ENCODE measurements at regions not wholly inside any gene's neighbourhood (a gene's known extent, or its start where the extent isn't known, plus 50 kb on each side); places are given as distances from the start of the nearest gene placed in this dataset.

GRCh38 chr7:142469696-142470543 is 212.1 kb upstream of the PRSS58 start:
- no peak for TF ChIP-seq ZNF747 (CRISPR knock-in tag; IDR thresholded peaks at IDR 0.05; ENCODE audit: borderline replicate concordance)
- TF ChIP-seq ZSCAN31 (CRISPR knock-in tag; IDR thresholded peaks at IDR 0.05; ENCODE audit: low read depth), result no peak
